Tibial nerve (tissue), 4 donors: ENCODE measurements at regions not wholly inside any gene's neighbourhood (a gene's known extent, or its start where the extent isn't known, plus 50 kb on each side); places are given as distances from the start of the nearest gene placed in this dataset.

ENCODE experiments used
- EP300 ChIP-seq, 2 donors: sonication (generic); formaldehyde crosslinking; IDR thresholded peaks; one replicate each; pipeline ENCODE4 v1.6.1; 2017; ENCODE audit warnings: antibody characterized with exemption in 2 of 2, mild to moderate bottlenecking in 1 of 2
- POLR2A ChIP-seq, 2 donors: fragments of 450-650 bp; IDR thresholded peaks; one replicate each; pipeline ENCODE4 v1.6.1; 2017; ENCODE audit warnings: antibody characterized with exemption in 2 of 2, mild to moderate bottlenecking in 2 of 2, moderate library complexity in 2 of 2
- TF ChIP-seq, protein P1 (sequence below), 5 experiments: fragments of 200-600 bp in 3 of 5; fragments of 450-650 bp in 2 of 5; sonication (generic) in 3 of 5; IDR thresholded peaks; one replicate each; pipeline ENCODE4 v1.5.1; 2016 to 2019; ENCODE audit warnings: antibody characterized with exemption in 5 of 5, mild to moderate bottlenecking in 3 of 5, moderate library complexity in 2 of 5

DNA sequence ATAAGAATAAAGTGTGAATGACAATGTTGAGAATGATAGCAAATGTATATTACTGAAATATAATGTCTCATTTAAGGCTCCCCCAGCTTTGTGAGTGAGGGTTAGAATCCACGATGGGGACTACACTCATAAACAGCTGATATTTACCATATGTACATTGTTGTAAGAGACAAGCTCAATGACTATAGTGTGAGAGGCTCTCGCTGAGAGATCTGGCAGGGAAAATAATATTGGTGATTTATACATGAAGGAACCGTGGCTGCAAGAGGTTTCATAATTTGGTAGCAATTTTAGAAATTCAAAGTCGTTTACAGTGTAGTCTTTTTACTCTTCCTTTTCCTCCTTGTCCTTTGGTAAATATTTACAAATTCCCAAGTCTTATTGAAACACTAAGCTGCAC lies 342.2 kb upstream of the AKR1E2 start:
- TF ChIP-seq POLR2A (IDR thresholded peaks at IDR 0.05) (no peak), EP300 (IDR thresholded peaks at IDR 0.05) (no peak)
- TF ChIP-seq, protein P1, sequence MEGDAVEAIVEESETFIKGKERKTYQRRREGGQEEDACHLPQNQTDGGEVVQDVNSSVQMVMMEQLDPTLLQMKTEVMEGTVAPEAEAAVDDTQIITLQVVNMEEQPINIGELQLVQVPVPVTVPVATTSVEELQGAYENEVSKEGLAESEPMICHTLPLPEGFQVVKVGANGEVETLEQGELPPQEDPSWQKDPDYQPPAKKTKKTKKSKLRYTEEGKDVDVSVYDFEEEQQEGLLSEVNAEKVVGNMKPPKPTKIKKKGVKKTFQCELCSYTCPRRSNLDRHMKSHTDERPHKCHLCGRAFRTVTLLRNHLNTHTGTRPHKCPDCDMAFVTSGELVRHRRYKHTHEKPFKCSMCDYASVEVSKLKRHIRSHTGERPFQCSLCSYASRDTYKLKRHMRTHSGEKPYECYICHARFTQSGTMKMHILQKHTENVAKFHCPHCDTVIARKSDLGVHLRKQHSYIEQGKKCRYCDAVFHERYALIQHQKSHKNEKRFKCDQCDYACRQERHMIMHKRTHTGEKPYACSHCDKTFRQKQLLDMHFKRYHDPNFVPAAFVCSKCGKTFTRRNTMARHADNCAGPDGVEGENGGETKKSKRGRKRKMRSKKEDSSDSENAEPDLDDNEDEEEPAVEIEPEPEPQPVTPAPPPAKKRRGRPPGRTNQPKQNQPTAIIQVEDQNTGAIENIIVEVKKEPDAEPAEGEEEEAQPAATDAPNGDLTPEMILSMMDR (IDR thresholded peaks at IDR 0.05): no peak
